Left cardiac atrium (tissue), 4 donors: ENCODE measurements at regions not wholly inside any gene's neighbourhood (a gene's known extent, or its start where the extent isn't known, plus 50 kb on each side); places are given as distances from the start of the nearest gene placed in this dataset.
"Not testable (repeated sequence)": the region's sequence is repeated elsewhere in the genome, so short reads cannot be mapped to it uniquely, and the experiment has no call there.

Experiments used
- ATAC-seq, 2 donors: fragments of 200-7000 bp; cut with Tn5 transposase; one replicate each; pipeline ENCODE4 v1.9.1; 2020; ENCODE audit warnings: mild to moderate bottlenecking in 2 of 2, moderate library complexity in 2 of 2
- DNase-seq: peaks from one replicate; pipeline ENCODE4 v3.0.0-alpha.2; 2020
- intact Hi-C, 2 donors: fragments of 100-400 bp; cut with DNase I; formaldehyde crosslinking; loops; one replicate each; pipeline versions ENCODE4 v1.14.1 to v1.15.1; 2022 to 2023
- donor health status: DM: no; HTN: yes; CAD: no.
- donor health status: DM: no; HTN: yes; CAD: no; lungs with severe emphysema.
- donor health status: DM: yes; HTN: yes; CAD: no.
- donor health status: Dilated cardiomyopathy.

DNA sequence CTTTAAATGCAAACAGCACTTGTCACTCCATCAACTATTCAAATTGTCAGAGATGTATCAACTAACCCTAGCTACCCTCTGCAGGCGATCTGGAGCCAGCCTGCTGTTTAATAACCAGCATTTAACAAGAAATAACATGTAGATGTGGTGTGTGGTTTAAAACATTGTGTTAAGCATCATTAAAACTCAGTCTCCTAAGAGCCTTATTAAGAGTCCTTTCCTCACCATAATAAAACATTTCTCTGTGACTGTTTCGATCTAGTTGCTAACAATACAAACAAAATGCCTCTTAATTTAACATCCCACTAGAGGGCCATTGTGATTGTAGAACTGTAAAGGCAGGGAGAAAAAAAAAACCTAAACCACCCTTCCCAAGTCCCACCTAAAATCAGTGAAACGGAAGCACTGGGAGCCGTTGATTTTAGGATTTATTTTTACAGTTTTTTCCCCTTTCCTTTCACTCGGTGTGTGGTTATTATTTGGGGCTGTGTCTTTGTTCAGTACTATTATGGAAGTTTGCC is 708.6 kb downstream of the C4orf33 start:
- intact Hi-C loops = no loop called here
- no peak for ATAC-seq
- no peak for DNase-seq

DNA sequence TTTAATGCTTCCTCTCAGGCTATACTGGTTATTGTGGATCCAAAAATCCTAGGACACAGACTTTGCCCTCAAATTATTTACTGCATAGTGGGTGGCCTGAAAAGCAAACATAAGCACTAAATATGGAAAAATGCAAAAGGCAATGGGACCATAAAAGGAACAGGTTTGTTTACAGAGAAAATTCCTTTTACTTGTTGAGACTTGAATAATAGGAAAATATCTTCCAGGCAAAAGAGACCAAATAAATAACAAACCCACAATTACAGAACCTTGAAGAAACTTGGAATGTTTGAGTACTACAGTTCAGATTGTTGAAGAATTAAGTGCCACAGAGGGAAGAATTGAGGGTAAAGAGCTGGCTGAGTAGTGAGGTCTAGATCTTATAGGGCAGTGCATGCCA is 711.0 kb downstream of the C4orf33 start:
- intact Hi-C loops = no loop called here
- ATAC-seq (no peak), DNase-seq (no peak)

- intact Hi-C loops = no loop called here
- no peak for ATAC-seq
- DNase-seq = no peak
These were observed 712.3 kb downstream of the C4orf33 start for GRCh38 chr4:129808242-129808641.

GRCh38 chr4:129821073-129821472 is 725.1 kb downstream of the C4orf33 start:
- no peak for DNase-seq
- ATAC-seq = no peak
- intact Hi-C loops = no loop called here

GRCh38 chr4:129821963-129822362 is 726.0 kb downstream of the C4orf33 start:
- intact Hi-C loops = no loop called here
- ATAC-seq (no peak), DNase-seq (no peak)

DNA sequence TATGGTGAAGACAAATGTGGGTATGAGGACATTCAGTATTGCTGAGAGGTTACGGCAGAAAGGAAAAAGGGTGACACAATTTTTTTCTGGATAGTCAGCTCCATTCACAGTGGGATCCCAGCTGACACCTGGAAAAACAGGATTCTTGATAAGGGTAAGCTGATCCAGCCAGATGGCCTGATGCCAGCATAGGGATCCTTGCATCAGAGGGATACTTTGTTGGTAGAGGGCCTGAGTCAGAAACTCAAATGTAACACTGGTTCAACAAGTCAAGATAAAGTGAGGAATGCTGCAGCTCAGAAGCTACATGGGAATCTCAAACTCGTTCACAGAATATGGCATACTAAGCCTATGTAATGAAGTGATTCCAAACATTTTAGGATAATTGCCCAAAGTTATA is 726.7 kb downstream of the C4orf33 start:
- ATAC-seq = peak in 1 of 2 donors; percentile 46
- intact Hi-C loops = no loop called here
- DNase-seq = peak; percentile 61

GRCh38 chr4:129823105-129823504 is 727.2 kb downstream of the C4orf33 start:
- DNase-seq = no peak
- intact Hi-C loops = no loop called here
- no peak for ATAC-seq

DNA sequence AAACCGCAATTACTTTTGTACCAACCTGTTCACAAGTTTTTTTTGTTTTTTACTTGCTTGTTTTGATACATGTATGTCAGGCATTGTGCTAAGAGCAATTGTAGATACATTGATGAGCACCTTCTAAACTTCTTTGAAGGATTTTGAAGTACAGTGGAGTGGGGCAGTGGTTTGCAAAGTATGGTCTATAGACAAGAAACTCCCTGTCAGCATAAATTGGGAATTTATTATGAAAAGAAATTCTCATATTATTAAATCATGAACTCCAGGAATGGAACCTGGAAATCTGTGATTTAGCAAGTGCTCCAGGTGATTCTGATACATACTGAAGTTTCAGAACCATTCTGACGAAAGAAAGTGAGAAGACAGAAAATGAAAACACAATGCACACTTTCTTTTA is 733.4 kb downstream of the C4orf33 start:
- DNase-seq = no peak
- intact Hi-C loops = no loop called here
- no peak for ATAC-seq

- intact Hi-C loops = no loop called here
- no peak for ATAC-seq
- DNase-seq = no peak
These were observed 743.7 kb downstream of the C4orf33 start for GRCh38 chr4:129839687-129840086.

DNA sequence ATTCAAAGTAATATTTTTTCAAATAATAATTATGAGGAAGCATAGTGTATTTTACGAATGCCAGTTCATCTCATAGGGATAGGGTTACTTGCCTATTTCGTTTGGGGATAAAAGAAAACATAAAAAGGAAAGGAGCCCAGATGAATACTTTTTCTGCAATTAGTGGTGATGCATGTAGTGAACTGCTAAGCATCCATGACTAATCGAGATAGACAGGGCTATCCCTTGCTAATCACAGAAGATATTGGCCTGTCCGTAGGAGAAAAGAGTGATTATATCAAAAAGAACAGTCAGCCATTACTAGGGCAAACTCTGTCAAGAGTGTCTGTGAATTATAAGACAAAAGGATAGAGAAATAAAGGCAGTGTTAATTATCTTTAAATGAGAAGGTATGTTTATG is 746.1 kb downstream of the C4orf33 start:
- no peak for ATAC-seq
- intact Hi-C loops = no loop called here
- no peak for DNase-seq

- intact Hi-C loops = no loop called here
- ATAC-seq (no peak), DNase-seq (no peak)
These were observed 756.5 kb downstream of the C4orf33 start for GRCh38 chr4:129852434-129852833.

DNA sequence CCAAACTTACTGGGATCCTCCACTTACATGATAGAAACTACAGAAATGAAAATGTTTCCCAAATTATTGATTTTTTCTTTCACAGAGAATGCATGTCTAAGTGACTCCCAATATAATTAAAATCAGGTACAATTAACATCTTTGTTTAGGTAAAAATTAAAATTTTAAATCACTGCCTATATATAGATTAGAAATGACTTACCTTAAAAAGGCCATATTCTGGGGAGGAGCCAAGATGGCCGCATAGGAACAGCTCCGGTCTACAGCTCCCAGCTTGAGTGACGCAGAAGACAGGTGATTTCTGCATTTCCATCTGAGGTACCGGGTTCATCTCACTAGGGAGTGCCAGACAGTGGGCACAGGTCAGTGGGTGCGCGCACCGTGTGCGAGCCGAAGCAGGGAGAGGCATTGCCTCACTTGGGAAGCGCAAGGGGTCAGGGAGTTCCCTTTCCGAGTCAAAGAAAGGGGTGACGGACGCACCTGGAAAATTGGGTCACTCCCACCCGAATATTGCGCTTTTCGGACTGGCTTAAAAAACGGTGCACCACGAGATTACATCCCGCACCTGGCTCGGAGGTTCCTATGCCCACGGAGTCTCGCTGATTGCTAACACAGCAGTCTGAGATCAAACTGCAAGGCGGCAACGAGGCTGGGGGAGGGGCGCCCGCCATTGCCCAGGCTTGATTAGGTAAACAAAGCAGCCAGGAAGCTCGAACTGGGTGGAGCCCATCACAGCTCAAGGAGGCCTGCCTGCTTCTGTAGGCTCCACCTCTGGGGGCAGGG is 757.9 kb downstream of the C4orf33 start:
- ATAC-seq, DNase-seq, intact Hi-C loops: not testable (repeated sequence)

DNA sequence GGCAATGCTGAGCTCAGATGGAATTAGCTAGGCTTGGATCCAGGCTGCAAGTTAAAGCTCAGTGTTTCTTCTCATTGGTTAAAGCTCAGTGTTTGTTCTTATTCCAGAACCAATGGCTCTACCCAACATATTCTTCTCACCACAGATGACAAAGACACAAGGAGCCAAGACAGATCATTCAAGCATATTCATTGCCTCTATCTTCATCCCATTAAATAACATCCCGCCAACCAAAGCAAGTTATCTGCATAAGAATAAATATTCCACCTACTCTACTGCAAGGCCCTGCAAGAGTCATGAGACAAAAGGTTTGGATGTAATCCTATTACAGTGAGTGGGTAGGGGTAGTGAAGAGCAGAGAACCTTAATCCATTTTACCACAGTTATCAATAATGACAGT is 766.5 kb downstream of the C4orf33 start:
- intact Hi-C loops = no loop called here
- ATAC-seq (no peak), DNase-seq (no peak)

GRCh38 chr4:129863206-129863605 is 767.3 kb downstream of the C4orf33 start:
- intact Hi-C loops = no loop called here
- DNase-seq (no peak), ATAC-seq (no peak)

- DNase-seq = no peak
- no peak for ATAC-seq
- intact Hi-C loops = no loop called here
These were observed 788.0 kb downstream of the C4orf33 start for GRCh38 chr4:129883996-129884395.

DNA sequence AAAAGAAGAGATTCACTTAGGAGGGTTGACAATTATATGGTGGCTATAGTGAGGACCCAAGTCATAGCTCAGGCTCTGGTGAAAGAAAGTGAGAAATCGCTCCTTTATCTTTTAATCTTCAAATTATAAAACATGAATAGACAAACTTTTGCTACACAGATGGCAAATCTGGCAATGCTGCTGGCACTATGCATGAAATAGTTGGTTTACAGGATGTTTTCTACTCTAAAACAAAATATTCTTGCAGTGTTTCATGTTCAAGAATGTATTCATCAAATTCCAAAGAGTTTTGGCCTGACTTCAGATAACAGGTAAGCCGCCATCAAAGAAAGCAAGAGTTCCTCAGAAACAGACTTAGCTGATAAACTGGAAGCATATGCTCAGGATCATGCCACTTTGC is 801.2 kb downstream of the C4orf33 start:
- intact Hi-C loops = no loop called here
- no peak for ATAC-seq
- DNase-seq = no peak

DNA sequence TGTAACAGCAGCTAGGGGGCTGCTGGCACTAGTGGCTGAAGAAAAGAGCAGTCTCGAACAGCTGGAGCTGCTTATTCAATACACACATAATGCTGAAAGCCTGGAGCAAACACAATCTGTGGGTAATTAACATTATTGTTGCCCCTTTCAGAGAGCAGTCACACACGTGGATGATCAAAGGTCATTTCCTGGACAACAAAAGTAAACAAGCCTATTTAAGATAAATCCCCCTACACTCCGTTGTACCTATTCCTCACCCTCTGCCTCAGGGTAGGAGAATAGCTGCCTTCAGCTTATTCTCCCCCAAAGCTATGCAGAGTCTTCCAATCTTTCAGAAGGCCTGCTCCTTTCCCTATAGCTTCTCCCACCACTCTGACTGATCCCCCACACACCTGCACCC is 803.9 kb downstream of the C4orf33 start:
- ATAC-seq (no peak), DNase-seq (no peak)
- intact Hi-C loops = no loop called here

GRCh38 chr4:129900430-129900953 is 804.5 kb downstream of the C4orf33 start:
- intact Hi-C loops = no loop called here
- DNase-seq (no peak), ATAC-seq (no peak)

GRCh38 chr4:129901205-129901604 is 805.3 kb downstream of the C4orf33 start:
- DNase-seq (no peak), ATAC-seq (no peak)
- intact Hi-C loops = no loop called here

DNA sequence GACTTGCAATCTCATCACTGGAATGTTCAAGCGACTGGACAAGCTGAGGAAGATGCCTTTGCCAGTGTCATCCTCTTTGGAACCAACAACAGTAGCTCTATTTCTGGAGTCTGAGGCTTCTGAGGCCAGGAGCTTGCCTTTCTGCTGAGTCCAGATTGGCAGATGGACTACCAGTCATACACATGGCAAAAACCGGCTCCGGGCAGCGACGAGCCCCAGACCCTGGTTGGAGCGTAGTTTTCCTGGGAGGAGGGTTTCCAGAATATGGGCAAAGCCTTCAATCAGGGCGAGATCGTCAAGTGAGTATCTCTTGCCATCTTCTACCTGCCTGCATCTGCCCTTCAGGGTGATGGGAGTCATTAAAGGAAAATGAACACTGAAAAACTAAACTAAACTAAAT is 807.9 kb downstream of the C4orf33 start:
- intact Hi-C loops = no loop called here
- ATAC-seq = no peak
- DNase-seq = no peak

- ATAC-seq = no peak
- intact Hi-C loops = no loop called here
- DNase-seq = no peak
These were observed 809.3 kb downstream of the C4orf33 start for GRCh38 chr4:129905256-129905655.
